Urothelium cell line (cell line): ENCODE measurements at regions not wholly inside any gene's neighbourhood (a gene's known extent, or its start where the extent isn't known, plus 50 kb on each side); places are given as distances from the start of the nearest gene placed in this dataset.

Experiments
- DNase-seq: peaks from one replicate; pipeline ENCODE4 v3.0.0; 2011; ENCODE audit warnings: low spot score, mixed read lengths
- FAIRE-seq: peaks from 2 replicates; lab custom pipeline; 2011; peaks lifted over from hg19 to GRCh38; lab: Jason Lieb, UNC

GRCh38 chr14:95387826-95388445 lies 68.2 kb upstream of the CLMN start:
- DNase-seq (no peak), FAIRE-seq (no peak)

- FAIRE-seq (no peak), DNase-seq (no peak)
Measured at GRCh38 chr14:95386536-95387095, 66.9 kb upstream of the CLMN start.

- FAIRE-seq (no peak), DNase-seq (no peak)
Measured at GRCh38 chr14:95385701-95386100, 66.0 kb upstream of the CLMN start.

- FAIRE-seq (no peak), DNase-seq (no peak)
Measured at GRCh38 chr14:95382747-95383146, 63.0 kb upstream of the CLMN start.

- DNase-seq (no peak), FAIRE-seq (no peak)
Measured at GRCh38 chr14:95381726-95382125, 62.0 kb upstream of the CLMN start.

GRCh38 chr14:95380350-95381042 lies 60.8 kb upstream of the CLMN start:
- DNase-seq = no peak

GRCh38 chr14:95379634-95380033 lies 59.9 kb upstream of the CLMN start:
- FAIRE-seq (no peak), DNase-seq (no peak)

More at GRCh38 chr14:95380350-95381042, 60.8 kb upstream of the CLMN start:
- FAIRE-seq = no peak

GRCh38 chr14:95375539-95376109 lies 55.9 kb upstream of the CLMN start:
- FAIRE-seq = no peak
- no peak for DNase-seq

- DNase-seq = no peak
- FAIRE-seq = no peak
Measured at GRCh38 chr14:95374239-95374997, 54.7 kb upstream of the CLMN start.

GRCh38 chr14:95370076-95370475 lies 50.4 kb upstream of the CLMN start:
- DNase-seq = no peak
- FAIRE-seq = no peak
